Glomerular visceral epithelial cell (primary cell): ENCODE measurements at regions not wholly inside any gene's neighbourhood (a gene's known extent, or its start where the extent isn't known, plus 50 kb on each side); places are given as distances from the start of the nearest gene placed in this dataset.

ENCODE experiments used
- DNase-seq: peaks from one replicate; pipeline ENCODE4 v3.0.0-alpha.2; 2016; ENCODE audit errors: extremely low spot score

DNA sequence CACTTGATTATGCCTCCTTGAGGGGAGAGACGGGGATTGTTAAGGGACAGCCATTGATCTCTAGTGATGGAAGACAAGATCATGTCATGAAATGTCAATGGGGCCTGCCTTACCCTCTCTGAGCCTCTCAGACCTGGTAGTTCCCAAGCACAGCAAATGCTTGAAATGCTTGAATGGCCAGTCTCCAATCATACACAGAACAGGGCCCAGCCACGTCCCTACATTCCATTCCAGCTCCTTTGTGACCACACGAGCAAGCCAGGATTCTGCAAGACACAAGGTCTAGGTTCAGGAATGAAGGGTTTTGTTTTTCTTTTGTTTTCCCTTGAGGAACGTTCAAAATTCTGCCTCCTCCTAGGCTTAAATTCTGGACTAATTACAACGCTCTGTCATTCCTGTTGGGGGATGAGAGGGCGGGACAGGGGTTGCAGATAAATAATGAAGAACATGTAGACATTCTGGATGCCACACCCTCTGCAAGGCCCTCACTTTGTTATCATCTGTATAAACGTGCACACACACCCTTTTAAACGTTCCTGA lies 98.1 kb upstream of the YPEL5 start:
- DNase-seq, result no peak

DNA sequence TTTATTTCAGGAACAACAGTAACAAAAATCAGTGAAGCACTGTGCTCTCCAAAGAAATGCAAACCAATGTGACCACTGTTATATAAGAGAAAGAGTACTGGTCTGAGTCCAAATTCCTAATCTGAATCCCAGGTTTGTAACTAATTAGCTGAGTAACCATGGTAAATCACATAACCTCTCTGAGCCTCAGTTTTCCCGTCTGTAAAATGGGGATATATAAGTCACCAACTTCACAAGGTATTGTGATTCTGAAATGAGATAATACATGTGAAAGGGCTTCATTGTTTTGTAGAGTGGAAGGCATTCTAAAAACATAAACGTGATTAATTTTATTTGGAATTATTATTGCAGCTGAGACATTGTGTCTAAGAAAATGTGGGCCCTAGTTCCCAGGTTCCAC lies 91.3 kb upstream of the YPEL5 start:
- no peak for DNase-seq

DNA sequence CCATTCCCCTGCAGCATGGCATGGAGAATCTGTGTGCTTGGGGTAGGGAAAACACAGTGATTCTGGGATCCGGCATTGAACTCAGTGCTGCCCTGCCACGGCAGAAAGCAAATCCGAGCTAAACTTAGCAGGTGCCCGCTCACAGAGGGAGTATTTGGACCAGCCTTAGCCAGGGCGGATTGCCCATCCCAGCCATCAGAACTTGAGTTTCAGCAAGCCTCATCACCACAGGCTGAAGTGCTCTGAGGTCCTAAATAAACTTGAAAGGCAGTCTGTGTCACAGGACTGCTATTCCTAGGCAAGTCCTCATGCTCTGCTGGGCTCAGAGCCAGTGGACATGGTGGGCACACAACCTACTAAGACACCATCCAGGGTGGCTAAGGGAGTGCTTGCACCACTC lies 86.2 kb upstream of the YPEL5 start:
- no peak for DNase-seq

DNA sequence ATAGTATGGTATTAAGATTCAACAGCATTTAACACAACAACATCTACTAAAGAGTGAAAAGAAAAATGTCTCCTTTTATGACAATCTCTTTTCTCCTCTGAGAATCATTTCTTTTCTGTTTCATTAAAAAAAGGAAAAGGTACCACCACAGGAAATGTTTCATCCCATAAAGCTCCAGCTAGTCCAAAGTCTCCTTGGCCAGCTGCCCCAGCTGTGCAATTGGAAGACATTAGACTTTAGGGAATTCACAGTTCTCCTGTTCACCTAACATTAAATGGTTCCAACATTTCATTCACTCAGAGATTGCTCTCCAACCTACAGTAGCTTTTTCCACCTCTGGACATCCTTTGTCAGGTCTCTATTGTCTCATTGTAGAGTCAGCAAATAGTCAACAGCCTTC lies 78.7 kb upstream of the YPEL5 start:
- no peak for DNase-seq

DNA sequence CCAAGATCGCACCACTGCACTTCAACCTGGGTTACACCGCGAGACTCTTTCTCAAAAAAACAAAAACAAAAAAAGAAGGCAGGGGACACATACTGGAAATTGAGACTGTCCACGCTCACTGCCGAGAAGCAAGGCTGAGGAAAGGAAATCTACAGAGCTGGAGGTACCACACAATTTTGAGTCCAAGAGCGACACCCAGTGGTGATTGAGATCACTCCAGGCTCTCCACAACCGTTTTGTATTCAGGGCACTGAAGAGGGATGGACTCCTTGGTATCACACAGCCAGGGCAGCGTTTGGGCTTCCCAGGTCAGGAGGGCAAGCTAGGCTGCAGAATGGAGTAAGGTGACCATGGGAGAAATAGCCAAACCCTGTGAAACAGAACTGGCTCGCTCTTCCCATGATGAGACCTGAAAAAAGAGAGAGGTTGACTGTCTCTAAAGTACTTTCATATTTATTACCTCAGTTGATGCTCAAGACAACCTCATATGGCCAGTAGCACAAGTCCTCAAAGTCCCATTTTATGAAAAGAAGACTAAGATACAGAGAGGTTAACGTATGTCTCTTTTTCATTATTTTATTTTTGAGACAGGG lies 74.5 kb upstream of the YPEL5 start:
- DNase-seq, result peak; percentile 61

DNA sequence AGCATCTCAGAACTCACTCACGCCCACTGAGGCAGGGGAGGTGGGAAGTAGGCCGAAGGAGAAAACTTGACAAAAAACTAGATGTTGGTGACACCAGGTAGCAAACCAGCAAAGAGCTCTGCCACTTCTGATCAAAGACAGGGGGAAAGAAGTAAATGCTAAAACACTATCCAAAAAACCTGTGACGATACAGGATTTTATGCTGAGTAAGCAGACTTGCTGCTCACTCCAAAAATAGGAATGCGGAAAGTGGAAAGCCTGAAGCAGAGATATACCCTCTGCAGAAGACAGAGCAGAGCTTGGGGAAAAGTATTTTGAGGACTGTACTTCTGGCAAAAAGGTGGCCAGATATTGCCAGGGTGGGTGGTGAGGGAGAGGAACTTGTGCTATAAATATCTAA lies 73.3 kb upstream of the YPEL5 start:
- no peak for DNase-seq

DNA sequence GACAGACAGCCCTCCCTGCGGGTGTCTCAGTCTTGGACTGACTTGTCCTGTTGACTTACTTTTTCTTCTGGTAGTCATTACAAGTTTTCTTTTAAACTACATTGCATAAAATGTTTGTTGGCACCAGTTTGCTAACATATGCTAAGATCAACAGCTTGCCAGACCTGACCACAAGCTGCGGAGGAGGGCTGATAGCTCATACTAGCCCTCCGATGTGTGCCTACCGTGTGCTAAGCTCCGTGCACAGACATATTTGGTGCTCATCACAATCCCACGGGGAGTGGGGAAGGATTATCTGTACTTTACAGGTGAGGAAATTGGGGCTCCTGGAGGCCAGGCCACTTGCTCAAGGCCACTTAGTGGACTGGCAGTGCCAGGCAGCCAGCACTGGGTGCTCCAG lies 72.8 kb upstream of the YPEL5 start:
- DNase-seq, result no peak

DNA sequence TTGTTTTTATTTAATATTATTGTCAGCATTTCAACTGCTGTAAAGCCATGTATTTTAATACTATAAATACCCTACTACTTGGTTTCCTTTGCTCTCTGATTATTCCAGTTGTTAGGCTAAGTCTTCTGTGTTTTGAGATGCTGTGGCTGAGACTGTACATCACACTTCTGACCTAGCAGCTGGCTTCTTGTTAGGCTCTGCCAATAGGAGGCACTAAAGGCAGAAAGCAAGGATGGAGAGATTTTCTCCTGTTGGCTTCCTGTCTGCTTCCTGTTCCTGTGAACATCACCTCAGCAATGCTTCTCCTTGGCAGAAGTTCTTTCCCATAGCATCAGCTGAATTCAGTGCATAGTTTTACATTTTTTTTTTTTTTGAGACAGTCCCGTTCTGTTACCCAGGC lies 68.3 kb upstream of the YPEL5 start:
- DNase-seq, result no peak

DNA sequence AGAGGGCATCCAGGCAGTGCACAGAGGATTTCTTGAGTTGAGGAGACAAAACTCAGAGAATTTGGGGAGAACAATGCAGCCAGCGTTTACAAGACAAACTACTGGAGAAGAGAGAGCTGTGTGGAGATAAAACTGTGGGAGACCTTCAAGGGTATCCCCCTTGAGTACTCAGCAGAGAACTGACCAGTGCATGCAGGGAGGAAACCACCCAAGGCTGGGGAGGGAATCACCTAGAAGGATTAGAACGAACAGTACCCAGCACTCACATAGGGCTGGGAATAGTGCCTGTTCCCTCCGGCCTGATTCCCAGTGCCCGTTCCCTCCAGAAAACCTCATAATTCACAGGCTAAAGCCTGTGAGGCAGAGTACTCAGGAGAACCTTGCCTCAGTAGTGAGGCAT lies 61.9 kb upstream of the YPEL5 start:
- DNase-seq, result no peak

DNA sequence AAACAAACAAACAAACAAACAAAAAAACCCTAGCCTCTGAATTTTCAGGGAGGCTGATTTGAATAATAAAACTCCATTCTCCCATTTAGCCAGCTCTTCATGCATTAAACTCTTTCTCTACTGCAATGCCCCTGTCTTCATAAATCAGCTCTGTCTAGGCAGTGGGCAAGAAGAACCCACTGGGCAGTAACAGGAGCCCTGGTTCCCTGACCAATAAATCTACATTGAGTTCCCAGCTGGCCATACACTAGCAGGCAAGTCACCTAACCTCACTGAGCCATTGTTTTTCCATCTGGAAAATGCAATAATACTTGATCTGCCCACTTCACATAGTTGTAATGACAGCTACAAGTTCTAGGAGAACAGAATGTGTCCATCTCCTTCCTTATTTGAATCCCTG lies 57.6 kb upstream of the YPEL5 start:
- no peak for DNase-seq

DNA sequence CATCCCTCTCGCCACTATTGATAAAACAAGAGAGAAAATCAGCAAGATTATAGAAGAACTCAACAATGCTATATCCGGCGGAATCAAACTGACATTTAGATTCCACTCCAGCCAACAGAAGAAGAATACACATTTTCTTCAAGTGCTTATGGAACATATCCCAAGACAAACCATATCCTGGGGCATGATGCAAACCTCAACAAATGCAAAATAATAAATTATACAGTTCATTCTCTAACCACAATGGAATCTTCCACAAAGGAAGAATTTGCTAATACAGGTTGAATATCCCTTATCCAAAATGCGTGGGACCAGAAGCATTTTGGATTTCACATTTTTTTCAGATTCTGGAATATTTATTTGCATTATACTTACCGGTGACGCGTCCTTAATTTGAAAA lies 51.4 kb upstream of the YPEL5 start:
- no peak for DNase-seq

DNA sequence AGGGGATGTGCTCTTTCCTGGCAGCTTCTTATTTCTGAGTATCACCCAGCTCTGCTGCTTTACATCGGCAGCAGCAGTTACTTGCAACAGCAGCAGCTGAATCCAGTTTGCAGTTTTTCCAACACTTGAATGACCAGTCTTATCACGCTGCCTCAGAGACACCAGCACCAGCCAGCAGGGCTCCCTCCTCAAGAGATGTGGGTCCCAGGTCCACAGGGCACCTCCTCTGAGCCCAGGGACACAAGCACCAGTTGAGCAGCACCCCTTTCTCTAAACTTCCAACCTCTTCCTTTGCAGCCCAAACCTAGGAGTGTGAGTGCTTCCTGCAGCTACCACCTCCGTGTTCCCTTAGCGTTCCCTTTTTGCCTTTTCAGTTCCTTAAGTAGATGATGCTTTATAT lies 50.4 kb upstream of the YPEL5 start:
- DNase-seq, result no peak
